ENCODE measurements at regions not wholly inside any gene's neighbourhood (a gene's known extent, or its start where the extent isn't known, plus 50 kb on each side); places are given as distances from the start of the nearest gene placed in this dataset.

DNA sequence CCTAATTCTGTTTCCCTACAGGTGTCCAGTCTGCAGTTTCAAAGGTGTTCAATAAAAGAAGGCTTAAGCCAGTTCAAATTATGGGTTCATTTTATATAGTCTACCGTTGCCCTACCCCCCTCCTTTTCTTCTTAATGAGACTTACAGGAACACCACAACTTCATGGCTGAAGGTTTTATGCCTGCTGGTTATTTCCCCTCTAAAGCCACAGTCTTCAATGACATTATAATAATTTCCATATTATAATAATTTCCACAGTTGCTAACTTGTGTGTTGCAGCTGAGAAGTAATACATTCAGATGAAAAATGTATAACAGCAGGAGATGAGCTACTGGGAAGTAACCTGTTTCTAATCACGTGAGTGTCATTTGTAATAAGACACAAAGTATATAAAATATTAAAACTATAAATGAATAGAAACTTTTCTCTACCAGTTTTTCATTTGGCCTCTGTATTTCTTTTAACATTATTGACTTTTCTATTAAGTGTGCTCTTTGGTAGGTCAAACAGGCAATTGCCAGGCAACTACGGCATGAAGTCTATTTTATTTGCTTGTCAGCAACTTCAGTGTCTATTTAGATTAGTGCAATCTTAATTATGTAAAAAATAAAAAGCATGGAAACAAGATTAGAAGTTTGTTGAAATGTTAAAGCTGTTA is 120.5 kb upstream of the HMHB1 start:
- no peak for DNase-seq (ENCODE audit: low read depth)
- TF ChIP-seq, protein P1, sequence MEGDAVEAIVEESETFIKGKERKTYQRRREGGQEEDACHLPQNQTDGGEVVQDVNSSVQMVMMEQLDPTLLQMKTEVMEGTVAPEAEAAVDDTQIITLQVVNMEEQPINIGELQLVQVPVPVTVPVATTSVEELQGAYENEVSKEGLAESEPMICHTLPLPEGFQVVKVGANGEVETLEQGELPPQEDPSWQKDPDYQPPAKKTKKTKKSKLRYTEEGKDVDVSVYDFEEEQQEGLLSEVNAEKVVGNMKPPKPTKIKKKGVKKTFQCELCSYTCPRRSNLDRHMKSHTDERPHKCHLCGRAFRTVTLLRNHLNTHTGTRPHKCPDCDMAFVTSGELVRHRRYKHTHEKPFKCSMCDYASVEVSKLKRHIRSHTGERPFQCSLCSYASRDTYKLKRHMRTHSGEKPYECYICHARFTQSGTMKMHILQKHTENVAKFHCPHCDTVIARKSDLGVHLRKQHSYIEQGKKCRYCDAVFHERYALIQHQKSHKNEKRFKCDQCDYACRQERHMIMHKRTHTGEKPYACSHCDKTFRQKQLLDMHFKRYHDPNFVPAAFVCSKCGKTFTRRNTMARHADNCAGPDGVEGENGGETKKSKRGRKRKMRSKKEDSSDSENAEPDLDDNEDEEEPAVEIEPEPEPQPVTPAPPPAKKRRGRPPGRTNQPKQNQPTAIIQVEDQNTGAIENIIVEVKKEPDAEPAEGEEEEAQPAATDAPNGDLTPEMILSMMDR (IDR thresholded peaks at IDR 0.05; ENCODE audit: insufficient read depth, low read depth, low read length, missing control alignments): no peak
- H3K4me3 ChIP-seq (ENCODE audit: low read depth, low read length): no peak overlapping the region

DNA sequence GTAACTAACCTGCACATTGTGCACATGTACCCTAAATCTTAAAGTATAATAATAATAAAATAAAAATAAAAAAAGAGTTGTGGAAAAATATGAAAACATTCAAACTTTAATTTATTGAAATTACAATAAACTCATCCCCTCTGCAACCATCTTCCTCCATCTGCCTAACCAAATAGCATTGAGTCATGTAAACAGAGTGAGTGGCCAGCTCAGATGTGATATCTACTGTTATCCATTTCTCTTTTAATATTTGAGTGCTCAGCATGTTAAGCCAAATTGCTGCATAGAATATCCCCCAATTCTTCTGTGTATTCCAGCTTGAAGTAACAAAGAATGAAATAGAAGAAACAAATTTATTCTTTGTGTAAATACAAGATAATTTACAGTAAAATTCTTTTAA is 124.4 kb upstream of the HMHB1 start:
- TF ChIP-seq, protein P1 (IDR thresholded peaks at IDR 0.05; ENCODE audit: insufficient read depth, low read depth, low read length, missing control alignments): no peak
- no peak for DNase-seq (ENCODE audit: low read depth)
- H3K4me3 ChIP-seq (ENCODE audit: low read depth, low read length): no peak overlapping the region

DNA sequence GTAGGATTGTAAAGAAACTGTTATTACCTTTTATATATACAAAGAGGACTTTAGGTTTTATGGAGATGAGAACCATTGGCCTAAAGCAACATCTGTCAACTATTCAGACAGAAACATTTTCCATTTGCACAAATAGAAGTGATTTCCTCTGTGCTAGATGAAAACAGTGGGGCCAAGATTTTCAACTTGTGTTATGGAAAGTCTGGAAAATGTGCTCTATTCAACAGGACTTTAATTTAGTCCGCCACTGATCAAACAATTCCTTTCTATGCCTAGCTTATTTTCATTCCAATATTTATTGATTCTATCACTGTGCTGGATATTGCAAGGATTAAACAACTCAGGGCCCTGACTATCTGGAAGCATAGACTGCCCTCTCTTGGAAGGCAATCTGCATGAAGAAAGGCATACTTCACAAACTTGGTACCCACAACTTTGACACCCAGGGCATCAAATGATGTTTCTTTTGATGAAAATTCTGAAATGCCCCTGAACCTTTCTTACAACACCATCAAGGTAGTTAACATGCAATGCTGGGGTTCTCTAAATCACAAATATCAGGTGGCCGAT is 126.6 kb upstream of the HMHB1 start:
- TF ChIP-seq, protein P1 (IDR thresholded peaks at IDR 0.05; ENCODE audit: insufficient read depth, low read depth, low read length, missing control alignments): no peak
- DNase-seq (ENCODE audit: low read depth): no peak
- no peak overlapping the region for H3K4me3 ChIP-seq (ENCODE audit: low read depth, low read length)

DNA sequence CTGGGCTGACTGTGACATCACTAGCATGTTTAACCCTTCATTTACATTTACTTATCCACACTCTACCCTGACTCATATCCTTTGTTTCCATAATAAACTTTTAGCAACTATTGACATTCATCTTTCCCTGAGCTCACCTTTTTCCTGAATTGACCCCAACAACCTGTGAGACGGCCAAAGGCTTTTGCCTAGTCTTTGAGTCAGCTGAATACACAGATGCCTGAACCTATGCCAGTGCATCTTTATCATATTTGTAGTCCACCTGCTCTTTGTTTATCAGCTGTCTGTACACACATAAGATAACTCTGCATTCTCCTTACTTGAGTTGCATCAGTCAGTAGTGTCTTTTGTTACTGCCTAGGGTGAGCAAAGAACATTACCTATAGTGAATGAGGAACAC is 128.5 kb upstream of the HMHB1 start:
- no peak for DNase-seq (ENCODE audit: low read depth)
- TF ChIP-seq, protein P1 (IDR thresholded peaks at IDR 0.05; ENCODE audit: insufficient read depth, low read depth, low read length, missing control alignments): no peak
- H3K4me3 ChIP-seq (ENCODE audit: low read depth, low read length): no peak overlapping the region

DNA sequence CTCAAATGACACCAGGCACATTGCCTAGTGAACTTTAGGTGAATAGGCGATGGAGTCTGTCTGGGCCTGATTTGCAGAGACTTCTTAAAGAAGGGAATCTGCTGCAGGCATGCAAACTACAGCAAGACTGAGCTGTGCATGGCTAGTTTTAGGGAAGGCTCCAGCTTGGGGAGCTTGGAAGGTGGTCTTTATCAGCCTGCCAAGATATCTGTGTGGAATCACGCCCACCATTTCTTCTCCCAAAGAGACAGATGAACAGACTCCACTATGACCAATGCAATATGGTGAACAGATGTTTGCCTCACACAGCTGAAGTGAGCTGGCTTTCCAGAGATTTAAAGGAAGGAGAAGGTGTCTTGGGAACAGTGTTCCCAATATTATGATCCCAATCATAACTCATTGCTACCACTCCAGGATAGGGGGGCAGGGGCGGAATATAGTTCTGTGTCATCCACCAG is 129.0 kb upstream of the HMHB1 start:
- H3K4me3 ChIP-seq (ENCODE audit: low read depth, low read length): no peak overlapping the region
- TF ChIP-seq, protein P1 (IDR thresholded peaks at IDR 0.05; ENCODE audit: insufficient read depth, low read depth, low read length, missing control alignments): no peak
- DNase-seq (ENCODE audit: low read depth): no peak

DNA sequence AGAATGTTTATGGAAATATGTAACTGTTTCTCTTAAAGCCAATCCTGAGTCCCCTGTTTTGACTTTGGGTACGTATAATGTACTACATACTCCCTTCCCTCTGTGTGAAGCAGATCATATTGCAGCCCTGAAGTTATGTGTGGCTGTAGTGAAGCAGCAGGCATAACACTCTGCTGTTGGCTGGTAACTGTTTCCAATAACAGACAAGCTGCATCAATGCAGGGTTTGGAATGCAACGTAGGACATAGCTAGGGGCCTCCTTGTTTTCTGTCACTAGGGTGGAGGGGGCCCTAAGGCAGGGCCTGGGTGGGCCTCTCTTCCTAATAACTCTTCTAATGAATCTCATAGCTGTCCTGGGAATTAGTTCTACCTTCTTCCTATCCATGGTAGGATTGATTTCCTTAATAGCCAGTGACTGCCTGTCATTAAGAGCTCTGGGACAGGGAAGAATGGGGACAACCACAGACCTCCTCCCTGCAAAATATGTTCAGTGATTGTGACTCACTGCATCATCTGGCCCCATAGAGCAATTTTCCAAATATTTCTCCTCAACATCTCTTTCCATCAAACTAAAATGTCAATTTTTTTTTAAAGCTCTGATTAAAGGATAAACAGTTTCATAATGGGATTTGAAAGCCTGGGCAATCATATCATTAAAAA is 129.6 kb upstream of the HMHB1 start:
- H3K4me3 ChIP-seq (ENCODE audit: low read depth, low read length): no peak overlapping the region

More for the DNA sequence above, 129.6 kb upstream of the HMHB1 start:
- TF ChIP-seq, protein P1 (IDR thresholded peaks at IDR 0.05; ENCODE audit: insufficient read depth, low read depth, low read length, missing control alignments): no peak
- DNase-seq (ENCODE audit: low read depth): no peak

Data from GM12865 (cell line).